WTC11 (cell line): ENCODE measurements at regions not wholly inside any gene's neighbourhood (a gene's known extent, or its start where the extent isn't known, plus 50 kb on each side); places are given as distances from the start of the nearest gene placed in this dataset.

Experiments
- ATAC-seq: fragments of 200-7000 bp; cut with Tn5 transposase; 2 replicates; pipeline ENCODE4 v1.10.0; 2021; ENCODE audit warnings: mild to moderate bottlenecking, moderate library complexity
- CTCF ChIA-PET: fragments of 300-600 bp; sonication (Branson Sonifier 250); formaldehyde crosslinking; loops from one replicate; lab custom pipeline; 2021; ENCODE audit warnings: antibody characterized with exemption; lab: Charles Lee
- POLR2A ChIA-PET: fragments of 350-600 bp; sonication (Branson Sonifier 250); formaldehyde crosslinking; loops from one replicate; lab custom pipeline; 2021; ENCODE audit warnings: antibody characterized with exemption; lab: Charles Lee
- DNase-seq: peaks from one replicate; pipeline ENCODE4 v3.0.0; 2021; ENCODE audit warnings: low spot score
- H3K27ac Mint-ChIP-seq: 2 replicates; pipeline ENCODE4 v1.8.0; 2021; ENCODE audit warnings: mixed read lengths
- H3K27me3 Mint-ChIP-seq: 2 replicates; pipeline ENCODE4 v1.8.0; 2021; ENCODE audit warnings: low read depth, mild to moderate bottlenecking, moderate library complexity, mixed read lengths
- H3K36me3 Mint-ChIP-seq: 2 replicates; pipeline ENCODE4 v1.8.0; 2021; ENCODE audit warnings: mixed read lengths
- H3K4me1 Mint-ChIP-seq: 2 replicates; pipeline ENCODE4 v1.8.0; 2022; ENCODE audit warnings: mixed read lengths
- H3K4me3 Mint-ChIP-seq: 2 replicates; pipeline ENCODE4 v1.8.0; 2021; ENCODE audit warnings: mild to moderate bottlenecking, moderate library complexity, mixed read lengths
- H3K9me3 Mint-ChIP-seq: 2 replicates; pipeline ENCODE4 v1.8.0; 2021; ENCODE audit warnings: mixed read lengths
- AFF4 ChIP-seq: sonication (generic); formaldehyde crosslinking; IDR thresholded peaks from 2 replicates; pipeline ENCODE4 v1.8.1; 2023; ENCODE audit warnings: mild to moderate bottlenecking, missing genetic modification reagents, borderline replicate concordance
- AR ChIP-seq: fragments of 250-450 bp; sonication (Bioruptor Pico); IDR thresholded peaks from 2 replicates; pipeline ENCODE4 v1.9.0; 2021; ENCODE audit warnings: mild to moderate bottlenecking
- ATF1 ChIP-seq: sonication (generic); formaldehyde crosslinking; IDR thresholded peaks from 2 replicates; pipeline ENCODE4 v1.8.1; 2023; ENCODE audit warnings: mild to moderate bottlenecking, moderate library complexity, missing genetic modification reagents
- CREB1 ChIP-seq: sonication (generic); formaldehyde crosslinking; IDR thresholded peaks from 2 replicates; pipeline ENCODE4 v1.8.0; 2023; ENCODE audit warnings: mild to moderate bottlenecking, missing genetic modification reagents
- E2F1 ChIP-seq: sonication (generic); formaldehyde crosslinking; IDR thresholded peaks from 2 replicates; pipeline ENCODE4 v1.8.0; 2022; ENCODE audit warnings: mild to moderate bottlenecking, missing genetic modification reagents
- ELF4 ChIP-seq: sonication (generic); formaldehyde crosslinking; IDR thresholded peaks from 2 replicates; pipeline ENCODE4 v1.8.1; 2022; ENCODE audit warnings: low read depth, mild to moderate bottlenecking, moderate library complexity, missing genetic modification reagents
- GABPB1 ChIP-seq: sonication (generic); formaldehyde crosslinking; IDR thresholded peaks from 2 replicates; pipeline ENCODE4 v1.8.1; 2023; ENCODE audit warnings: mild to moderate bottlenecking, missing genetic modification reagents
- JAZF1 ChIP-seq: fragments of 250-450 bp; sonication (Bioruptor Pico); IDR thresholded peaks from 2 replicates; pipeline ENCODE4 v1.9.0; 2021; ENCODE audit warnings: moderate library complexity, mild to moderate bottlenecking, inconsistent platforms
- KAT7 ChIP-seq: sonication (generic); formaldehyde crosslinking; IDR thresholded peaks from 2 replicates; pipeline ENCODE4 v1.8.1; 2023; ENCODE audit warnings: missing genetic modification reagents, mild to moderate bottlenecking, borderline replicate concordance
- NR1H2 ChIP-seq: sonication (generic); formaldehyde crosslinking; IDR thresholded peaks from 2 replicates; pipeline ENCODE4 v1.9.0; 2021; ENCODE audit warnings: mild to moderate bottlenecking, moderate library complexity, missing genetic modification reagents
- OVOL2 ChIP-seq: fragments of 250-450 bp; sonication (Bioruptor Pico); IDR thresholded peaks from 2 replicates; pipeline ENCODE4 v1.9.0; 2021; ENCODE audit warnings: mild to moderate bottlenecking, borderline replicate concordance
- STAT6 ChIP-seq: sonication (generic); formaldehyde crosslinking; conservative IDR thresholded peaks from 2 replicates; pipeline ENCODE4 v1.8.1; 2023; ENCODE audit warnings: mild to moderate bottlenecking, low read depth, missing genetic modification reagents, moderate library complexity
- TCF7 ChIP-seq: sonication (generic); formaldehyde crosslinking; IDR thresholded peaks from 2 replicates; pipeline ENCODE4 v1.8.0; 2022; ENCODE audit warnings: mild to moderate bottlenecking, low read depth, missing genetic modification reagents, moderate library complexity
- ZNF219 ChIP-seq: sonication (generic); formaldehyde crosslinking; IDR thresholded peaks from 2 replicates; pipeline ENCODE4 v1.8.0; 2023; ENCODE audit warnings: missing genetic modification reagents, mild to moderate bottlenecking, borderline replicate concordance
- ZNF532 ChIP-seq: fragments of 250-450 bp; sonication (Bioruptor Pico); IDR thresholded peaks from 2 replicates; pipeline ENCODE4 v1.9.0; 2021; ENCODE audit warnings: mild to moderate bottlenecking, borderline replicate concordance
- TF ChIP-seq, protein P1 (sequence below): fragments of 250-450 bp; sonication (Bioruptor Pico); IDR thresholded peaks from 2 replicates; pipeline ENCODE4 v1.8.0; 2021; ENCODE audit warnings: mild to moderate bottlenecking
- TF ChIP-seq, protein P2 (sequence below): sonication (generic); formaldehyde crosslinking; IDR thresholded peaks from 2 replicates; pipeline ENCODE4 v1.8.1; 2023; ENCODE audit warnings: mild to moderate bottlenecking, missing genetic modification reagents, moderate library complexity

GRCh38 chr4:151582098-151582497 is 173.1 kb downstream of the FHIP1A start (continued):
- TF ChIP-seq ZNF219 (CRISPR knock-in tag): no peak
- no peak for TF ChIP-seq E2F1 (CRISPR knock-in tag)
- TF ChIP-seq ATF1 (CRISPR knock-in tag): no peak
- TF ChIP-seq, protein P1, sequence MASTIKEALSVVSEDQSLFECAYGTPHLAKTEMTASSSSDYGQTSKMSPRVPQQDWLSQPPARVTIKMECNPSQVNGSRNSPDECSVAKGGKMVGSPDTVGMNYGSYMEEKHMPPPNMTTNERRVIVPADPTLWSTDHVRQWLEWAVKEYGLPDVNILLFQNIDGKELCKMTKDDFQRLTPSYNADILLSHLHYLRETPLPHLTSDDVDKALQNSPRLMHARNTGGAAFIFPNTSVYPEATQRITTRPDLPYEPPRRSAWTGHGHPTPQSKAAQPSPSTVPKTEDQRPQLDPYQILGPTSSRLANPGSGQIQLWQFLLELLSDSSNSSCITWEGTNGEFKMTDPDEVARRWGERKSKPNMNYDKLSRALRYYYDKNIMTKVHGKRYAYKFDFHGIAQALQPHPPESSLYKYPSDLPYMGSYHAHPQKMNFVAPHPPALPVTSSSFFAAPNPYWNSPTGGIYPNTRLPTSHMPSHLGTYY (CRISPR knock-in tag): no peak

DNA sequence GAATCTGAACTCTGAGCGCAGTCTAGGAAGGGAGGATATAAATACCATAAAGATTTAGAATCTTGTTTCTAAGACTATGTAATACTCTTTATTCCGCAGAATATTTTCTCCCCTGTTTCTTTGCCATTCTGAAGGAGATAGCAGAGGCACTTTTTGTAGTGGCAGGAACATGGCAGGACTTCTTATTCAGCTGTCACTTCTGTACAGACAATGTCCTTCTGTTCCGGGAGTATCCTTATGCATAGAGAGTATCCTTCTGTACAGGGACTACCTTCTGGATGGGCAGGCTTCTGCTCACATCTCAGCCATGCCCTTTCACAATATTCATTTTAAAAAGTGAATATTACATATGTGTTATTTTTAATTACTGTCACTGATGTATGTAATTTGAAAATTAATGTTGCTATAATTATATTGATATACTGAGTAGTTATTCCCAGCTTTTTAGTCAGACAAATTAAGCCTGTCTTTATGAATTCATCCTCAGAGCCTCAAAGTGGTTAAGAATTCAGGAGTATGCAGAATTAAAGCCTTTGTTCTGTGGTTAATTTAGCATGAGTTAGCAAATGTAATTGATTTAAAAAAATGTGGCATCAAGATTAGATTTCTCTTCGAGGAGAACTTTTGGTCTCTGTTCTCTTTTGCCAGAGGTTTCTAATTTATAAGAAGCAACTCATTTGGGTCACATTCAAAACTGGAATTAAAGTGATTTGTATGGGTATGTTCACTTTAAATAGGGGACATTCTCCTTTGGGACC is 174.4 kb downstream of the FHIP1A start:
- Mint-ChIP-seq H3K27ac (no peak overlapping the region), H3K4me1 (peaks cover 5% of the 10 kb centered on the region), H3K27me3 (no peaks in the 10 kb centered on the region), H3K36me3 (no peaks in the 10 kb centered on the region), H3K9me3 (no peaks in the 10 kb centered on the region), H3K4me3 (no peak overlapping the region)
- TF ChIP-seq KAT7 (CRISPR knock-in tag): no peak
- no peak for TF ChIP-seq OVOL2 (CRISPR knock-in tag)
- no peak for TF ChIP-seq NR1H2
- TF ChIP-seq JAZF1 (CRISPR knock-in tag): no peak
- TF ChIP-seq ZNF532 (CRISPR knock-in tag): no peak
- no peak for TF ChIP-seq AFF4 (CRISPR knock-in tag)
- TF ChIP-seq STAT6 (CRISPR knock-in tag): no peak
- TF ChIP-seq, protein P2, sequence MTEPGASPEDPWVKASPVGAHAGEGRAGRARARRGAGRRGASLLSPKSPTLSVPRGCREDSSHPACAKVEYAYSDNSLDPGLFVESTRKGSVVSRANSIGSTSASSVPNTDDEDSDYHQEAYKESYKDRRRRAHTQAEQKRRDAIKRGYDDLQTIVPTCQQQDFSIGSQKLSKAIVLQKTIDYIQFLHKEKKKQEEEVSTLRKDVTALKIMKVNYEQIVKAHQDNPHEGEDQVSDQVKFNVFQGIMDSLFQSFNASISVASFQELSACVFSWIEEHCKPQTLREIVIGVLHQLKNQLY (CRISPR knock-in tag): no peak
- TF ChIP-seq AR: no peak
- no peak for TF ChIP-seq CREB1 (CRISPR knock-in tag)
- no peak for TF ChIP-seq GABPB1 (CRISPR knock-in tag)
- TF ChIP-seq ELF4 (CRISPR knock-in tag): no peak
- no peak for TF ChIP-seq TCF7
- DNase-seq (no peak), ATAC-seq (no peak)
- ChIA-PET CTCF (no interaction called here), POLR2A (no interaction called here)
